Suprapubic skin (tissue), 4 donors: ENCODE measurements at regions not wholly inside any gene's neighbourhood (a gene's known extent, or its start where the extent isn't known, plus 50 kb on each side); places are given as distances from the start of the nearest gene placed in this dataset.
A peak's percentile ranks its signal among the peaks of the same experiment; 100 is the strongest.

ENCODE experiments used
- DNase-seq, 2 donors: peaks; one replicate each; pipeline ENCODE4 v3.0.0-alpha.2; 2019; ENCODE audit warnings: low spot score in 2 of 2
- H3K27ac ChIP-seq: fragments of 200-600 bp; sonication (generic); one replicate; pipeline ENCODE4 v1.5.1; 2019
- H3K27me3 ChIP-seq: fragments of 200-600 bp; sonication (generic); one replicate; pipeline ENCODE4 v1.5.1; 2019
- H3K36me3 ChIP-seq: fragments of 200-600 bp; sonication (generic); one replicate; pipeline ENCODE4 v1.5.1; 2019
- H3K4me1 ChIP-seq: fragments of 200-600 bp; sonication (generic); one replicate; pipeline ENCODE4 v1.5.1; 2019
- H3K4me3 ChIP-seq: fragments of 200-600 bp; sonication (generic); one replicate; pipeline ENCODE4 v1.5.1; 2019; ENCODE audit warnings: mild to moderate bottlenecking
- H3K9me3 ChIP-seq: fragments of 200-600 bp; sonication (generic); one replicate; pipeline ENCODE4 v1.5.1; 2019
- EP300 ChIP-seq: sonication (generic); formaldehyde crosslinking; IDR thresholded peaks from one replicate; pipeline ENCODE4 v1.6.1; 2017; ENCODE audit warnings: antibody characterized with exemption
- POLR2A ChIP-seq, 2 donors: fragments of 450-650 bp; IDR thresholded peaks; one replicate each; pipeline ENCODE4 v1.6.1; 2017; ENCODE audit warnings: antibody characterized with exemption in 2 of 2, mild to moderate bottlenecking in 2 of 2, moderate library complexity in 2 of 2
- POLR2AphosphoS5 ChIP-seq, 3 donors: sonication (generic); formaldehyde crosslinking; IDR thresholded peaks; one replicate each; pipeline ENCODE4 v1.6.1; 2017; ENCODE audit warnings: antibody characterized with exemption in 3 of 3
- whole genome bisulfite sequencing: methylation state at CpG from one replicate; pipeline ENCODE4 v1.1.5; 2018; 5-methylcytosine and 5-hydroxymethylcytosine counted together
- TF ChIP-seq, protein P1 (sequence below), 2 donors: fragments of 200-600 bp in 1 of 2; fragments of 450-650 bp in 1 of 2; sonication (generic) in 1 of 2; IDR thresholded peaks; one replicate each; pipeline ENCODE4 v1.5.1; 2016 to 2019; ENCODE audit warnings: antibody characterized with exemption in 2 of 2, mild to moderate bottlenecking in 1 of 2, moderate library complexity in 1 of 2

- TF ChIP-seq POLR2AphosphoS5 (IDR thresholded peaks at IDR 0.05) (no peak), EP300 (no peak), POLR2A (IDR thresholded peaks at IDR 0.05) (no peak)
- TF ChIP-seq, protein P1, sequence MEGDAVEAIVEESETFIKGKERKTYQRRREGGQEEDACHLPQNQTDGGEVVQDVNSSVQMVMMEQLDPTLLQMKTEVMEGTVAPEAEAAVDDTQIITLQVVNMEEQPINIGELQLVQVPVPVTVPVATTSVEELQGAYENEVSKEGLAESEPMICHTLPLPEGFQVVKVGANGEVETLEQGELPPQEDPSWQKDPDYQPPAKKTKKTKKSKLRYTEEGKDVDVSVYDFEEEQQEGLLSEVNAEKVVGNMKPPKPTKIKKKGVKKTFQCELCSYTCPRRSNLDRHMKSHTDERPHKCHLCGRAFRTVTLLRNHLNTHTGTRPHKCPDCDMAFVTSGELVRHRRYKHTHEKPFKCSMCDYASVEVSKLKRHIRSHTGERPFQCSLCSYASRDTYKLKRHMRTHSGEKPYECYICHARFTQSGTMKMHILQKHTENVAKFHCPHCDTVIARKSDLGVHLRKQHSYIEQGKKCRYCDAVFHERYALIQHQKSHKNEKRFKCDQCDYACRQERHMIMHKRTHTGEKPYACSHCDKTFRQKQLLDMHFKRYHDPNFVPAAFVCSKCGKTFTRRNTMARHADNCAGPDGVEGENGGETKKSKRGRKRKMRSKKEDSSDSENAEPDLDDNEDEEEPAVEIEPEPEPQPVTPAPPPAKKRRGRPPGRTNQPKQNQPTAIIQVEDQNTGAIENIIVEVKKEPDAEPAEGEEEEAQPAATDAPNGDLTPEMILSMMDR (IDR thresholded peaks at IDR 0.05): no peak
- Histone ChIP-seq H3K4me3 (no peak overlapping the region), H3K9me3 (no peaks in the 10 kb centered on the region), H3K27ac (no peak overlapping the region), H3K36me3 (no peaks in the 10 kb centered on the region), H3K27me3 (no peaks in the 10 kb centered on the region), H3K4me1 (no peaks in the 10 kb centered on the region)
- no peak for DNase-seq
Measured at GRCh38 chr6:126640921-126641320, 301.0 kb downstream of the CENPW start.

GRCh38 chr6:126641641-126642040 is 301.7 kb downstream of the CENPW start:
- no peak overlapping the region for H3K4me3 ChIP-seq
- DNase-seq: no peak
- TF ChIP-seq, protein P1 (IDR thresholded peaks at IDR 0.05): no peak
- no peak for TF ChIP-seq EP300
- no peak for TF ChIP-seq POLR2A (IDR thresholded peaks at IDR 0.05)
- no peak for TF ChIP-seq POLR2AphosphoS5 (IDR thresholded peaks at IDR 0.05)
- H3K27ac ChIP-seq: no peak overlapping the region
- H3K27me3 ChIP-seq: no peaks in the 10 kb centered on the region
- 74% methylated on average over 1 of the region's 1 CpG for WGBS
- H3K36me3 ChIP-seq: no peaks in the 10 kb centered on the region
- H3K4me1 ChIP-seq: no peaks in the 10 kb centered on the region
- H3K9me3 ChIP-seq: no peaks in the 10 kb centered on the region

- no peak for DNase-seq
- no peaks in the 10 kb centered on the region for H3K4me1 ChIP-seq
- H3K36me3 ChIP-seq: no peaks in the 10 kb centered on the region
- H3K9me3 ChIP-seq: no peaks in the 10 kb centered on the region
- H3K27me3 ChIP-seq: no peaks in the 10 kb centered on the region
- TF ChIP-seq POLR2A (IDR thresholded peaks at IDR 0.05): no peak
- TF ChIP-seq, protein P1 (IDR thresholded peaks at IDR 0.05): no peak
- TF ChIP-seq EP300: no peak
- no peak for TF ChIP-seq POLR2AphosphoS5 (IDR thresholded peaks at IDR 0.05)
- 90% methylated on average over 22 of the region's 33 CpGs for WGBS
- H3K27ac ChIP-seq: no peak overlapping the region
- no peak overlapping the region for H3K4me3 ChIP-seq
Measured at GRCh38 chr6:126643352-126643751, 303.4 kb downstream of the CENPW start.

DNA sequence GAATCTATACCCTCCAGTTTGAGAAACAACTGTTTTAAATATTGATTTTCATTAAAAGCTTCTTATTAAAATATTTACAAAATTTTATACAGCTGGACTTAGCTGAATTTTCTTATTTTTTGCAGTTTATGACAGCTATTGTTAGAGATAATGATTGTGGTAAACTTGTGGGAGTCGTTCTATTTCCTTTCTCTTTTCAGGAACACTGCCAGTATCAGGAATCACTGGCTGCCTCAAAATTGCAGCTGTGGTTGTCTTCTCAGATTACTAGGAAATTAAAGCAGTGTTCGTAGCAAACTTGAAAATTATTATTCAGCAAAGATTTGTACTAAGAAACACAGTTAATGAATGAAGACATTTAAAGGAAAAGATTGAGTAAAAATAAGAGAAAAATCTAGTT is 311.0 kb downstream of the CENPW start:
- Histone ChIP-seq H3K4me1 (no peaks in the 10 kb centered on the region), H3K27ac (no peak overlapping the region), H3K4me3 (no peak overlapping the region), H3K27me3 (no peaks in the 10 kb centered on the region), H3K36me3 (no peaks in the 10 kb centered on the region), H3K9me3 (no peaks in the 10 kb centered on the region)
- TF ChIP-seq EP300 (no peak), POLR2A (IDR thresholded peaks at IDR 0.05) (no peak), POLR2AphosphoS5 (IDR thresholded peaks at IDR 0.05) (no peak)
- TF ChIP-seq, protein P1 (IDR thresholded peaks at IDR 0.05): no peak
- no peak for DNase-seq
- WGBS: 11% methylated on average over 2 of the region's 2 CpGs

- Histone ChIP-seq H3K36me3 (no peaks in the 10 kb centered on the region), H3K9me3 (no peaks in the 10 kb centered on the region), H3K4me3 (no peak overlapping the region), H3K27ac (no peak overlapping the region), H3K4me1 (no peaks in the 10 kb centered on the region), H3K27me3 (no peaks in the 10 kb centered on the region)
- 38% methylated on average over 3 of the region's 3 CpGs for WGBS
- no peak for TF ChIP-seq POLR2AphosphoS5 (IDR thresholded peaks at IDR 0.05)
- TF ChIP-seq, protein P1 (IDR thresholded peaks at IDR 0.05): peak in 1 of 2 donors; percentile 10
- TF ChIP-seq EP300: no peak
- TF ChIP-seq POLR2A (IDR thresholded peaks at IDR 0.05): no peak
- DNase-seq: no peak
Measured at GRCh38 chr6:126657561-126658175, 317.8 kb downstream of the CENPW start.
